Neural progenitor cell (in vitro differentiated cells): ENCODE measurements at regions not wholly inside any gene's neighbourhood (a gene's known extent, or its start where the extent isn't known, plus 50 kb on each side); places are given as distances from the start of the nearest gene placed in this dataset.

ENCODE experiments used
- EZH2 ChIP-seq: fragments of 200-600 bp; sonication (generic); IDR thresholded peaks from 2 replicates; pipeline ENCODE4 v1.6.1; 2017; ENCODE audit warnings: antibody characterized with exemption, mild to moderate bottlenecking, moderate library complexity
- EZH2phosphoT487 ChIP-seq: fragments of 200-600 bp; sonication (generic); IDR thresholded peaks from 2 replicates; pipeline ENCODE4 v1.6.1; 2017; ENCODE audit warnings: antibody characterized with exemption
- TF ChIP-seq, protein P1 (sequence below): fragments of 200-600 bp; sonication (generic); IDR thresholded peaks from 2 replicates; pipeline ENCODE4 v1.5.1; 2017; ENCODE audit warnings: antibody characterized with exemption, mild to moderate bottlenecking

DNA sequence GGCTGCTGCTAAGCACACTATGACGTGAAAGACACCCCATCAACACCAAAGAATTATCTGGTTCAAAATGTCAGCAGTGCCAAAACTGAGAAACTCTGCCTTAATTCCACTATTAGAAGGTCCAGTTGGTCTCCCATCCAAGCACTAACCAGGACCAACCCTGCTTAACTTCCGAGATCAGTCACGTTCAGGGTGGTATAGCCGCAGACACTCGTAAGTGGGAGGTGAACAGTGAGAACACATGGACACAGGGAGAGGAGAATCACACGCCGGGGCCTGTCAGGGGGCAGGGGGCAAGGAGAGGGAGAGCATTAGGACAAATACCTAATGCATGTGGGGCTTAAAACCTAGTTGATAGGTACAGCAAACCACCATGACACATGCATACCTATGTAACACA, 83.4 kb downstream of the C13orf42 start:
- TF ChIP-seq, protein P1, sequence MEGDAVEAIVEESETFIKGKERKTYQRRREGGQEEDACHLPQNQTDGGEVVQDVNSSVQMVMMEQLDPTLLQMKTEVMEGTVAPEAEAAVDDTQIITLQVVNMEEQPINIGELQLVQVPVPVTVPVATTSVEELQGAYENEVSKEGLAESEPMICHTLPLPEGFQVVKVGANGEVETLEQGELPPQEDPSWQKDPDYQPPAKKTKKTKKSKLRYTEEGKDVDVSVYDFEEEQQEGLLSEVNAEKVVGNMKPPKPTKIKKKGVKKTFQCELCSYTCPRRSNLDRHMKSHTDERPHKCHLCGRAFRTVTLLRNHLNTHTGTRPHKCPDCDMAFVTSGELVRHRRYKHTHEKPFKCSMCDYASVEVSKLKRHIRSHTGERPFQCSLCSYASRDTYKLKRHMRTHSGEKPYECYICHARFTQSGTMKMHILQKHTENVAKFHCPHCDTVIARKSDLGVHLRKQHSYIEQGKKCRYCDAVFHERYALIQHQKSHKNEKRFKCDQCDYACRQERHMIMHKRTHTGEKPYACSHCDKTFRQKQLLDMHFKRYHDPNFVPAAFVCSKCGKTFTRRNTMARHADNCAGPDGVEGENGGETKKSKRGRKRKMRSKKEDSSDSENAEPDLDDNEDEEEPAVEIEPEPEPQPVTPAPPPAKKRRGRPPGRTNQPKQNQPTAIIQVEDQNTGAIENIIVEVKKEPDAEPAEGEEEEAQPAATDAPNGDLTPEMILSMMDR: no peak
- TF ChIP-seq EZH2phosphoT487 (no peak), EZH2 (no peak)
